D341Med (cell line): ENCODE measurements at regions not wholly inside any gene's neighbourhood (a gene's known extent, or its start where the extent isn't known, plus 50 kb on each side); places are given as distances from the start of the nearest gene placed in this dataset.

Experiments used
- DNase-seq: peaks from one replicate; pipeline ENCODE4 v3.0.0; 2012; ENCODE audit warnings: low spot score

DNA sequence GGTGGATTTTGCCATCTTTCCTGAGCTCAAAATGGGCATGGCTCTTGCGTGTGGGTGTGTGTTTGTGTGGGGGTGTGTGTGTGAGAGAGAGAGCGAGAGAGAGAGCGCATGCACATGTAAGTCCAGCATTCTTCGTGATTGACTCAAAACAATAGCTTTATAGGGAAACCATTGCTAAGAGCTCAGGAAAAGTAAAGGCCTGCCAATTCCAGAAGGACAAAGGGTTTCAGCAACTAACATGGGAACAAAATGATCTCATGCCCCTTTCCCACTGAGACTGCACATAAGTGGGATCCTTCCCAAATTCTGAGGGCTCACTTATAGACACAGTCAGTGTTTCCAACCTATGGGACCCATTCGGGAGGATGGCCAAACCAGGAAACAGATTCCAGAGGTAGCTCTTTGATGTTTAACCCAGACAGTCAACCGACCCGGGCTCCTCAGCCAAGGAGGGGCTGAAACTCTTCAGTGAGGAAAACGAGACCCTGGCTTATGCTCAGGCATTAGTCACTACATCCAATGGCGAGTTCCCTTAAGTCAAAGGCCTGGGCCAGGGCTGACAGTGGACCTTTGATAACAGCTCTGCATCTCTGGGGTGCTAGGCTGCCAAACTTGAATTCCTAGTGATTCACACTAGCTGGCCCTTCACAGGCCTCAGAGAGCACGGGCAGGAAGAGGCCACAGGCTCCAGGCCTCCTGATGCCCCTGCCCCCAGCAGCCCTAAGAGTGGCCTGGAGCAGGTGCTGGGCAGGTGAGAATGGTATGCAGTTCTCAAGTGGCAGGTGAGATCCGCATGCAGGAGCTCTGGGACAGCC, 305.0 kb upstream of the C2CD4B start:
- no peak for DNase-seq

GRCh38 chr15:62472616-62473299, 307.7 kb upstream of the C2CD4B start:
- DNase-seq = no peak

GRCh38 chr15:62474021-62474770, 309.1 kb upstream of the C2CD4B start:
- DNase-seq = no peak

DNA sequence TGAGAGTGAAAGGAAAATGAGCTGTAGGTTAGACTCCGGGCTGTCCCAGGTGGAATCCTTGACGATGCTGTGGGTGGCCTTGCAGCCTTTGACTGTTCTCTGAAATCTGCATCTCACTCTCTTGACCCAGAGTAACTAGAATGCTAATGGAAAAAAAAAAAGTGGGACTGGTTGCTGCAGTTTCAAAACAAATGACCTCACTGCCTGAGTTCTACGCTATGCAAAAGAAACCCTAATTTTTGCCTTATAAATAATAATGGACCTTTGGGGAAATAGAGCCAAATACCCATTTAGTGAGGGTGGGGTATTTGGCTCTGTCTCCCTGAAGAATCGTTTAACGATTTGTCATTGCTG, 309.7 kb upstream of the C2CD4B start:
- no peak for DNase-seq

DNA sequence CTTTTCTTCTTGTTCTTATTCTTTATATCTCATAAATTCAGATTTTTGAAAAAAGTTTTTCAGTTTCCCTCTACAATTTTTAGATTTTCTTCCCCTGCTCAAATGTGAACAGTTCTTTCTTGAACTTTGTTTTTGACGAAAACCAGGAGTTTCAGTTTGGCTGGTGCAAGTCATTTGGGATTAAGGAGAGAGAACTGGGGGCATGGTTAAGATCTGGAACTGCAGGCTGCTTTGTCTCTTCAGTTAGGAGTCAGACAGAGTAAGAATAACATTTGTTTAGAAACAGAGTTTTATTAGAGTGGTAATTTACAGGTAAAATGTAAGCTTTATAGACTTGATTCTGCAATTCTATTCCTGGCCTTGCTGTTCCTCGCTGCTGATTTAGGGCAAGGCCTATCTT, 310.5 kb upstream of the C2CD4B start:
- DNase-seq = no peak

- DNase-seq = no peak
Observed at GRCh38 chr15:62476163-62476562, 311.1 kb upstream of the C2CD4B start.

GRCh38 chr15:62477929-62478328, 312.8 kb upstream of the C2CD4B start:
- no peak for DNase-seq

DNA sequence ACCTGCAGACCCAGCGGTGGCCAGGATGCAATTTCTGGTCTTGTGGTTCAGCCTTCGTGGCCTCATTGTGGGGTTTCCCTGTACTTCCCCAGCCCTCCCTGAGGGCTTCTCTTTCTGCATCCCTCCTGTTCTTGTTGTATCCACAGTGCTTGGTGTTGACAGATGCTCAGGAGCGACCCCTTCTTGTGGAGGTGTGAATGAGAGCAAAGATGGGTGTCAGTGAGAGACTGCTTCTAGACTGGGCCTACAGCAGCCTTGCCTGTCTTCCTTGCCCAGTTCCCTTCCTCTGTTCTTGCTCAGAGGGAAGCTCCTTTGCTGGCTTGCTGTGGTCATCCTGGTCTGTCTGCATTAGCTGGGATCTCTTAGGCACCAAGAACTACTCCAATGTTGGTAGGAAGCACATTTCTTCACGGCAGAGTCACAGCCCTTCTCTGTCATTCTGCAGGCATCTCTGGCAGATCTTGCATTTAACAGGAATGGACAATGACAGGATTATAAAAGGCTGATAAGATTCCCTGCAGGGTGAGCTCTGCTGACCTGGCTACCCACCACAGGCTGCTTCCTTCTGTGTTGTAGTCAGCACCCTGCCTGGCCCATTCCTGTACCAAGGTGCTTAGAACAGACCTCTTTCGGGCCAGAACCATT, 317.8 kb upstream of the C2CD4B start:
- no peak for DNase-seq

DNA sequence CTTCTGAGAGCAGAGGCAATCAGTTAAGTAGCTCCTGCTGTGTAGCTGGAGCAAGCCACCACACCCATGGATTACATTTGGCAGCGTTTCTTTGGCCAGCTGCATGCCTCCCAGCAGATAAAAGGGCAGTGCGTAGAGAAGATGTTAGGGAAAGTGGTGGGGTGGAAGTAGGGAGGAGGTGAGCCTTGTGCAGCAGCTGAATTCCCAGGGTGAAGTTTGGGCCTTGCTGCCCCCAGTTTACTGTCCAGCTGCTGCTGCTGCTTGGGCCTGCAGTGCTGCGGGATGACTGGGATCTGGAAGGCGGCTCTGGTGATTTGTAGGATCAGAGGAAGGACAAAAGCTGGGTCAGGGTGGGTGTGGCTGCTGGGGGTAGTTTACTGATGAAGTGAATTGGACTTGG, 318.7 kb upstream of the C2CD4B start:
- no peak for DNase-seq

DNA sequence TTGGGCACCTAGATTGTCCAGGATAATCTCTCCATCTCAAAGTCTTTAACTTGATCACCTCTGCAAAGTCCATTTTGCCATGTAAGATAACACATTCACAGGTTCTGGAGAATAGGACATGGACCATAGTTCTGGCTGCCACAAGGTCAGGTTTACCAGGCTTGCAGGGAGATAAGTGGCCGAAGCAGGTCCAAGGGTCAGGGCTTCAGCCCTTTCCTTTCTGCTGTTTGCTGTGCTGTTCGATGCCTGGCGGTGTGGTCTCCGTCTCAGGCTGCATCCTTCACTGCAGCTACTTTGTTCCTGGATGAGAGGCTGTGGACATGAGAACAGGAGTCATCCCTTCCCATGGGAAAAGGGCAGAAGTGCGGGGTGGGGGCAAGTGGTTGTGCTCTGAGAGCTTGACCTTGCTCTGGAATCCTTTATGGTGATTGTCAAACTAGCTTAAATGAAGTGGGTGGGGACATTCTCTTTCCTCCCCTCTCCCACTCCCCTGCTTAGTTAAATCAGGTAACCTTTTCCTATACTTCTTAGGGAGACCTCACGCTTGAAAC, 320.2 kb upstream of the C2CD4B start:
- no peak for DNase-seq

GRCh38 chr15:62486041-62486440, 321.0 kb upstream of the C2CD4B start:
- DNase-seq = no peak

GRCh38 chr15:62488387-62488786, 323.3 kb upstream of the C2CD4B start:
- DNase-seq = no peak

- DNase-seq = no peak
Observed at GRCh38 chr15:62491642-62492041, 326.6 kb upstream of the C2CD4B start.

GRCh38 chr15:62492900-62493299, 327.8 kb upstream of the C2CD4B start:
- DNase-seq = no peak

- DNase-seq = peak; percentile 56
Observed at GRCh38 chr15:62494197-62494596, 329.1 kb upstream of the C2CD4B start.

DNA sequence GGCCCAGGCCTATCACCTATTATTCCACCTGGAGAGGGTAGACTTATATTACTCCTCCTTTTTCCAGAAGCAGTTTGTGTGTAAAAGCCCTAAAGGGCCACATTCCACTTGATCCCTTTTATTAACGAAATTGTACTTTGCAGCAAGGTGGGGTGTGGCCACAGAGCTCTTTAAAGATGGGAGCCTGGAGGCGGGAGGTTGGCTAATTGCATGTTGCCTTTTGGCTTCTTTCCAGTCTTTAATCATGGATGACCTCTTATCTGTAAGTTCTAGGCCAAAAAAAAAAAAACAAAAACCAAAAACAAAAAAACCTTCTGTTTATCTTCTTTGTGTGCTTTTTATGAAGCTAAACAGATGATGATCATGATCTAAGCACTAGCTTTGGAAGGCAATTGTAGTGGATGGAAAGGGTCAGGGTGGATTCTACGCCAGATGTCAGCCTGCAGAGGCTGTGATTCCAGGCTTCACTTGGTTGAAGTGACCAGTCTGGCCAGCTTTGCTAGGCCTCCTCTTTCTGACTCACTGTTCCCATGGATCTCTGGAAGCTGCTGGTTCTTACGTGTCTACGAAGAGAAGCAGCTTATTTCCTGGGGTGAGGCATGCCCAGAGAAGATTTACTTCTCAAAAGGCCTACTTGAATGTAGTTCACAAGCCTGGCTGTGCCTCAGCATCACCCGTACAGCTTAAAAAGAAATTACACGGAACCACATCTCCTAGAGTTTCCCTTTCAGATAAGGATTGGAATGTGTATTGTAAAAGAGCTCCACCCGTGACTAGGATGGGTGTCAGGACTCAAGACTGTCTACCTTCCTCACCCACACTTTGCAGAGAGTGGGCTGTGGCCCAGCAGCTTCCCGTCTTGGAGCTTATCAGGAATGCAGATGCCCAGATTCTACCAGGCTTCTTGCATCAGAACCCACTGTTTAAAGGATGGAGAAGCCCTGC, 330.9 kb upstream of the C2CD4B start:
- DNase-seq = no peak

- DNase-seq = no peak
Observed at GRCh38 chr15:62497356-62497755, 332.3 kb upstream of the C2CD4B start.

DNA sequence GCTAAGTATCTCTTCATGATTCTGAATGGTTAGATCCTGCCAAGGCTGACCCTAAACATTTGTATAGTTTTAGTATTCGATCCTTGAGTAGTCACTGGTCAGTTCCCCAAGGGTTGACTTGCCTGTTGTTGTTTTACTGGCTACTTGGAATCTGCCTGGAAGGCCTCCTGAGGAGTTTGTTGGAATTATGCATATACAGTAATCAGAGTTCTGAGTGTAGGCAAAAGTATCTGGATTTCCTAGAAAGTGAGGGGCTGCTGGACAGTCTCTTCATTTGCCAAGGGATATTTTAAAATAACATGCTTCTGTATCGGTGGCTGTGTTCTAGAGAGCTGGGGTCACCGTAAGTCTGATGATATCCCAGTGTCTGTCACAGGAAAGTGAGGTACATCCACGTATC, 333.2 kb upstream of the C2CD4B start:
- no peak for DNase-seq

GRCh38 chr15:62498712-62499111, 333.6 kb upstream of the C2CD4B start:
- DNase-seq = no peak

GRCh38 chr15:62500325-62500724, 335.2 kb upstream of the C2CD4B start:
- DNase-seq = no peak

- no peak for DNase-seq
Observed at GRCh38 chr15:62502451-62502850, 337.4 kb upstream of the C2CD4B start.
